Mesothelial cell of epicardium (in vitro differentiated cells): ENCODE measurements at regions not wholly inside any gene's neighbourhood (a gene's known extent, or its start where the extent isn't known, plus 50 kb on each side); places are given as distances from the start of the nearest gene placed in this dataset.

ENCODE experiments used
- DNase-seq, 2 experiments: peaks; one replicate each; pipeline ENCODE4 v3.0.0; 2021; ENCODE audit warnings: low spot score in 2 of 2; ENCODE audit not compliant: unreplicated experiment in 2 of 2
- H3K27ac Mint-ChIP-seq: 2 replicates; pipeline ENCODE4 v1.8.0; 2021; ENCODE audit warnings: mixed read lengths
- H3K27me3 Mint-ChIP-seq: 2 replicates; pipeline ENCODE4 v1.8.0; 2021; ENCODE audit warnings: low read depth, mixed read lengths
- H3K36me3 Mint-ChIP-seq: 2 replicates; pipeline ENCODE4 v1.8.0; 2021; ENCODE audit warnings: mixed read lengths
- H3K4me1 Mint-ChIP-seq: 2 replicates; pipeline ENCODE4 v1.8.0; 2021; ENCODE audit warnings: mixed read lengths
- H3K4me3 Mint-ChIP-seq: 2 replicates; pipeline ENCODE4 v1.8.0; 2021; ENCODE audit warnings: mild to moderate bottlenecking, moderate library complexity, mixed read lengths
- H3K9me3 Mint-ChIP-seq: 2 replicates; pipeline ENCODE4 v1.8.0; 2021; ENCODE audit warnings: mixed read lengths
- TF ChIP-seq, protein P1 (sequence below): fragments of 200-600 bp; sonication (generic); IDR thresholded peaks from one replicate; pipeline ENCODE4 v1.5.0; 2021; ENCODE audit warnings: antibody characterized with exemption; ENCODE audit not compliant: unreplicated experiment

DNA sequence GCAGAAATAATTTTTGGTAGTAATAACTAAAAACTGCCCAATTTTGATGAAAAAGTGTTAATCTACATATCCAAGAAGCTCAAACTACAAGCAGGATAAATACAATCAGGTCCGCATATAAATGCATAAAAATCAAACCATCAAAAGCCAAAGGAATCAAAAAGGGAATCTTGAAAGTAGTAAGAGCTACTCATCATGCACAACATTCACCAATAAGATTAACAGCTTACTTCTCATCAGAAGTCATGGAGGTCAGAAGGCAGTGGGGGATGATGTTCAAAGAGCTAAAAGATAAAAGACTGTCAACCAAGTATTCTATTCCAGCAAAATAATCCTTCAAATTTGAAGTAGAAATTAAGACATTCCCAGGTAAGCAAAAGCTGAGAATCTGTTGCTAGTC, 76.4 kb downstream of the CRPPA start:
- no peaks in the 10 kb centered on the region for H3K27me3 Mint-ChIP-seq
- H3K9me3 Mint-ChIP-seq = peaks cover 38% of the 10 kb centered on the region
- peaks cover 26% of the 10 kb centered on the region for H3K4me1 Mint-ChIP-seq
- TF ChIP-seq, protein P1, sequence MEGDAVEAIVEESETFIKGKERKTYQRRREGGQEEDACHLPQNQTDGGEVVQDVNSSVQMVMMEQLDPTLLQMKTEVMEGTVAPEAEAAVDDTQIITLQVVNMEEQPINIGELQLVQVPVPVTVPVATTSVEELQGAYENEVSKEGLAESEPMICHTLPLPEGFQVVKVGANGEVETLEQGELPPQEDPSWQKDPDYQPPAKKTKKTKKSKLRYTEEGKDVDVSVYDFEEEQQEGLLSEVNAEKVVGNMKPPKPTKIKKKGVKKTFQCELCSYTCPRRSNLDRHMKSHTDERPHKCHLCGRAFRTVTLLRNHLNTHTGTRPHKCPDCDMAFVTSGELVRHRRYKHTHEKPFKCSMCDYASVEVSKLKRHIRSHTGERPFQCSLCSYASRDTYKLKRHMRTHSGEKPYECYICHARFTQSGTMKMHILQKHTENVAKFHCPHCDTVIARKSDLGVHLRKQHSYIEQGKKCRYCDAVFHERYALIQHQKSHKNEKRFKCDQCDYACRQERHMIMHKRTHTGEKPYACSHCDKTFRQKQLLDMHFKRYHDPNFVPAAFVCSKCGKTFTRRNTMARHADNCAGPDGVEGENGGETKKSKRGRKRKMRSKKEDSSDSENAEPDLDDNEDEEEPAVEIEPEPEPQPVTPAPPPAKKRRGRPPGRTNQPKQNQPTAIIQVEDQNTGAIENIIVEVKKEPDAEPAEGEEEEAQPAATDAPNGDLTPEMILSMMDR = no peak
- H3K27ac Mint-ChIP-seq = no peak overlapping the region
- no peak for DNase-seq
- no peak overlapping the region for H3K4me3 Mint-ChIP-seq
- peaks cover 22% of the 10 kb centered on the region for H3K36me3 Mint-ChIP-seq

DNA sequence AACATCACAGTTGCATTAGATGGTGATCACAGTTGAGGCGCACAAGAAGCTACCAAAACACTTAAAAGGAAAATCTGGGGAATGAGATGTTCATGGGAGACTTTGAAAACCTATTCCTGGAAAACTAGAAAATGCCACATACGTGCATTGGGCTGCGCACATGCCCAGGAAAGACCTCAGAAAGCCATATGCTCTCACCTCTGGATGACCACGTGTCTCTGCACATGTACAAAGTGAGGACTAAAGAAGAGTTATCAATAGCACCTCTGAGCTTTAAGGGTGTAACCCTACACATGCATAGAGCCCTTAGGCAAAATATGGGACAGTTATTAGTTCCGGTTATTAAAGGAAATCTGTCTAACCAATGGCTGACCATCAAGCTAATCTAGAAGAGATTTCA, 77.7 kb downstream of the CRPPA start:
- Mint-ChIP-seq H3K27ac (no peak overlapping the region), H3K27me3 (no peaks in the 10 kb centered on the region), H3K4me3 (no peak overlapping the region), H3K36me3 (peaks cover 15% of the 10 kb centered on the region), H3K4me1 (peaks cover 26% of the 10 kb centered on the region), H3K9me3 (peaks cover 36% of the 10 kb centered on the region)
- TF ChIP-seq, protein P1 = no peak
- DNase-seq = no peak

DNA sequence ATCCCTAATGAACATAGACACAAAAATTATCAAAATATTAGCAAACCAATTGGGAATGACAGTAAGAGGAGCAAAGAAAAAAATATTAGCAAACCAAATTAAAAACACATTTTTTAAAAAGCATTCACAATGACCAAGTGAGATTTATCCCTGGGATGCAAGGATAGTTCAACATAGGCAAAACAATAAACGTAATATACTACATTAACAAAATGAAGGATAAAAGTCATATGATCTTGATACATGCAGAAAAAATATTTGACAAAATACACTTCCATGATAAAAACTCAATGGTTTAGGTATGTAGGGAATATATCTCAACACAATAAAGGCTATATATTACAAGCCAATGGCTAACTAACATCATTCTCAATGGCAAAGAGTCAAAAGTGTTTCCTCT, 83.3 kb downstream of the CRPPA start:
- TF ChIP-seq, protein P1 = no peak
- Mint-ChIP-seq H3K27me3 (no peaks in the 10 kb centered on the region), H3K4me1 (no peaks in the 10 kb centered on the region), H3K36me3 (peaks cover 28% of the 10 kb centered on the region), H3K27ac (no peak overlapping the region), H3K4me3 (no peak overlapping the region), H3K9me3 (peaks cover 63% of the 10 kb centered on the region)
- DNase-seq = no peak

DNA sequence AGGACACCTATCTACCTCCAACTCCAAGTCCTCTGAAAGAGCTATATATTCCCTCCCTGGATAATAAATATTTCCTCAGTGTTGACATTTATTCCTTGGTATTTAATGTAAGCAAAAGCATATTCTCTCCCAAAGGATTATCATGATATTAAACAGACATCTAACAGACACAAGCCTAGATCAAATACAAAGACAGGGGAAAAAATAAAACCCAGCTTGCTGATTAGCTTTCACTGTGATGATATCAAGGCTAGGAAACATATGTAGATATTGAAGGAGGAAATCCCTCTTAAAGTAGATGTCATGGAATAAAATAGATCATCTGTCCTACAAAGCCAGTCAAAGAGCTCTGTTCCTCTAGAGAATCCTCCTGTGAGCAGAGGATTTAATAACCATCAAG, 95.2 kb downstream of the CRPPA start:
- TF ChIP-seq, protein P1 = no peak
- peaks cover 2% of the 10 kb centered on the region for H3K36me3 Mint-ChIP-seq
- H3K9me3 Mint-ChIP-seq = peaks cover 21% of the 10 kb centered on the region
- DNase-seq = no peak
- H3K4me1 Mint-ChIP-seq = peaks cover 23% of the 10 kb centered on the region
- H3K27me3 Mint-ChIP-seq = no peaks in the 10 kb centered on the region
- no peak overlapping the region for H3K27ac Mint-ChIP-seq
- H3K4me3 Mint-ChIP-seq = no peak overlapping the region

DNA sequence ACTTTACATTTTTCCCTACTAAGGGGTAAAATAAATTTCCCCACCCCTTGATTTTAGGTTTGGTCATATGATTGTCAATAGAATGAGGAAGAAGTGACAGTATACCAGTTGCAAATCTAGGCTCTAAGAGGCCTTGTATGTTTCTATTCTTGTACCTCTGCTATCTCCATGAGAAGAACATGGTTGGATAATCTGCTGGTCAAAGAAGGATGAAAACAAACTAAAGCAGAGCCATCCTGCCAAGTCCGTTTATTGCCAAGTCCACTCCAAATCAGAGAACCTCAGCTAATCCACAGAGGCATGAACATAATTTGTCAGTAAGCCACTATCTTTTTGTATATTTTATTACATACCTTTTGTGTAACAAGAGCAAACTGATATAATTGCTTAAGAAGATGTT, 98.0 kb downstream of the CRPPA start:
- no peaks in the 10 kb centered on the region for H3K27me3 Mint-ChIP-seq
- H3K36me3 Mint-ChIP-seq = peaks cover 2% of the 10 kb centered on the region

More for the DNA sequence above, 98.0 kb downstream of the CRPPA start:
- Mint-ChIP-seq H3K27ac (no peak overlapping the region), H3K4me3 (no peak overlapping the region), H3K4me1 (peaks cover 17% of the 10 kb centered on the region), H3K9me3 (peaks cover 23% of the 10 kb centered on the region)
- DNase-seq = no peak
- TF ChIP-seq, protein P1 = no peak
